HEK293 (cell line): ENCODE measurements at regions not wholly inside any gene's neighbourhood (a gene's known extent, or its start where the extent isn't known, plus 50 kb on each side); places are given as distances from the start of the nearest gene placed in this dataset.

Source experiments
- CTCF ChIA-PET: fragments of 350-600 bp; formaldehyde crosslinking; extraction: SDS; loops from one replicate; lab custom pipeline; 2021; ENCODE audit warnings: antibody characterized with exemption; lab: Yijun Ruan, JAX
- POLR2A ChIA-PET: fragments of 300-600 bp; formaldehyde crosslinking; extraction: SDS; loops from one replicate; lab custom pipeline; 2020; ENCODE audit warnings: antibody characterized with exemption, inconsistent platforms; lab: Yijun Ruan, JAX
- H3K27ac ChIP-seq: fragments of 200-500 bp; sonication (Bioruptor generic); 2 replicates; pipeline ENCODE4 v1.5.1; 2014; ENCODE audit warnings: low read depth, low read length, control low read depth, inconsistent platforms; ENCODE audit errors: extremely low read depth
- H3K36me3 ChIP-seq, 2 experiments: fragments of 200-500 bp in 1 of 2; sonication (Bioruptor generic) in 1 of 2; 1 replicate in 1 of 2; 2 replicates in 1 of 2; pipeline ENCODE4 v1.5.1; 2014 to 2017; ENCODE audit warnings: inconsistent platforms in 2 of 2, low read length in 2 of 2; ENCODE audit not compliant: control insufficient read depth in 2 of 2, insufficient read depth in 1 of 2
- H3K4me1 ChIP-seq: fragments of 200-500 bp; sonication (Bioruptor generic); 2 replicates; pipeline ENCODE4 v1.5.1; 2014; ENCODE audit warnings: mild to moderate bottlenecking, low read length, inconsistent platforms; ENCODE audit not compliant: control insufficient read depth, insufficient read depth
- H3K4me3 ChIP-seq: 2 replicates; pipeline ENCODE4 v1.5.1; 2011; ENCODE audit warnings: low read depth, mild to moderate bottlenecking, control low read depth, low read length, moderate library complexity
- H3K9me3 ChIP-seq: fragments of 200-500 bp; sonication (Bioruptor generic); 2 replicates; pipeline ENCODE4 v1.5.1; 2014; ENCODE audit warnings: low read depth, low read length, inconsistent platforms; ENCODE audit not compliant: control insufficient read depth, insufficient read depth
- BCL11A ChIP-seq: fragments of 450-650 bp; formaldehyde crosslinking; IDR thresholded peaks from 2 replicates; pipeline ENCODE4 v1.5.1; 2016; ENCODE audit warnings: low read depth, missing biosample characterization, missing genetic modification characterization
- EGR2 ChIP-seq: fragments of 450-650 bp; formaldehyde crosslinking; IDR thresholded peaks from 2 replicates; pipeline ENCODE4 v1.5.1; 2016; ENCODE audit warnings: low read depth, missing biosample characterization, missing genetic modification characterization
- KLF7 ChIP-seq: fragments of 450-650 bp; formaldehyde crosslinking; IDR thresholded peaks from 2 replicates; pipeline ENCODE4 v1.5.1; 2016; ENCODE audit warnings: missing biosample characterization, missing genetic modification characterization, borderline replicate concordance
- OSR2 ChIP-seq: fragments of 450-650 bp; formaldehyde crosslinking; IDR thresholded peaks from 2 replicates; pipeline ENCODE4 v1.5.1; 2016; ENCODE audit warnings: missing biosample characterization, missing genetic modification characterization
- OVOL3 ChIP-seq: fragments of 450-650 bp; formaldehyde crosslinking; IDR thresholded peaks from 2 replicates; pipeline ENCODE4 v1.5.1; 2016; ENCODE audit warnings: missing biosample characterization, missing genetic modification characterization
- ZBTB20 ChIP-seq: fragments of 450-650 bp; formaldehyde crosslinking; IDR thresholded peaks from 2 replicates; pipeline ENCODE4 v1.5.1; 2016; ENCODE audit warnings: missing biosample characterization, missing genetic modification characterization
- ZBTB26 ChIP-seq: fragments of 450-650 bp; formaldehyde crosslinking; optimal IDR thresholded peaks from 2 replicates; pipeline ENCODE3; 2016; ENCODE audit warnings: missing biosample characterization, mild to moderate bottlenecking, missing genetic modification characterization
- ZNF112 ChIP-seq: fragments of 450-650 bp; formaldehyde crosslinking; IDR thresholded peaks from 2 replicates; pipeline ENCODE4 v1.5.0; 2017; ENCODE audit warnings: missing biosample characterization, missing genetic modification characterization
- ZNF114 ChIP-seq: fragments of 450-650 bp; formaldehyde crosslinking; IDR thresholded peaks from 2 replicates; pipeline ENCODE4 v1.5.0; 2017; ENCODE audit warnings: missing biosample characterization, missing genetic modification characterization
- ZNF16 ChIP-seq: fragments of 450-650 bp; formaldehyde crosslinking; IDR thresholded peaks from 2 replicates; pipeline ENCODE4 v1.5.1; 2016; ENCODE audit warnings: low read depth, missing biosample characterization, missing genetic modification characterization
- ZNF19 ChIP-seq: fragments of 450-650 bp; formaldehyde crosslinking; IDR thresholded peaks from 2 replicates; pipeline ENCODE4; 2016; ENCODE audit warnings: missing biosample characterization, missing genetic modification characterization, low read depth
- ZNF341 ChIP-seq: fragments of 450-650 bp; formaldehyde crosslinking; IDR thresholded peaks from 2 replicates; pipeline ENCODE4; 2016; ENCODE audit warnings: low read depth, missing biosample characterization, missing genetic modification characterization
- ZNF398 ChIP-seq: fragments of 450-650 bp; formaldehyde crosslinking; IDR thresholded peaks from 2 replicates; pipeline ENCODE4 v1.5.1; 2017; ENCODE audit warnings: missing biosample characterization, missing genetic modification characterization
- ZNF433 ChIP-seq: fragments of 450-650 bp; formaldehyde crosslinking; IDR thresholded peaks from 2 replicates; pipeline ENCODE4 v1.5.1; 2016; ENCODE audit warnings: missing biosample characterization, missing genetic modification characterization, low read depth
- ZSCAN18 ChIP-seq: fragments of 450-650 bp; formaldehyde crosslinking; IDR thresholded peaks from 2 replicates; pipeline ENCODE4 v1.5.1; 2016; ENCODE audit warnings: missing biosample characterization, missing genetic modification characterization
- ZXDB ChIP-seq: fragments of 450-650 bp; formaldehyde crosslinking; IDR thresholded peaks from 2 replicates; pipeline ENCODE4 v1.5.1; 2016; ENCODE audit warnings: missing biosample characterization, missing genetic modification characterization
- TF ChIP-seq, protein P1 (sequence below): fragments of 450-650 bp; formaldehyde crosslinking; IDR thresholded peaks from 2 replicates; pipeline ENCODE4 v1.5.1; 2016; ENCODE audit warnings: missing biosample characterization, missing genetic modification characterization
- TF ChIP-seq, protein P2 (sequence below): fragments of 450-650 bp; formaldehyde crosslinking; IDR thresholded peaks from 2 replicates; pipeline ENCODE4 v1.5.1; 2016; ENCODE audit warnings: missing biosample characterization, missing genetic modification characterization, low read depth

GRCh38 chr17:49901460-49902331 lies 53.8 kb upstream of the TAC4 start (continued):
- TF ChIP-seq ZBTB26 (tag by site-specific recombination): peak; percentile 35
- TF ChIP-seq ZNF19: no peak
- no peak for TF ChIP-seq ZNF433 (tag by site-specific recombination)
- no peak for TF ChIP-seq ZSCAN18 (tag by site-specific recombination)
- 0 out of 2 replicates have a peak, but pooled peaks have one; percentile 15 for TF ChIP-seq ZNF398 (tag by site-specific recombination)
- TF ChIP-seq, protein P1, sequence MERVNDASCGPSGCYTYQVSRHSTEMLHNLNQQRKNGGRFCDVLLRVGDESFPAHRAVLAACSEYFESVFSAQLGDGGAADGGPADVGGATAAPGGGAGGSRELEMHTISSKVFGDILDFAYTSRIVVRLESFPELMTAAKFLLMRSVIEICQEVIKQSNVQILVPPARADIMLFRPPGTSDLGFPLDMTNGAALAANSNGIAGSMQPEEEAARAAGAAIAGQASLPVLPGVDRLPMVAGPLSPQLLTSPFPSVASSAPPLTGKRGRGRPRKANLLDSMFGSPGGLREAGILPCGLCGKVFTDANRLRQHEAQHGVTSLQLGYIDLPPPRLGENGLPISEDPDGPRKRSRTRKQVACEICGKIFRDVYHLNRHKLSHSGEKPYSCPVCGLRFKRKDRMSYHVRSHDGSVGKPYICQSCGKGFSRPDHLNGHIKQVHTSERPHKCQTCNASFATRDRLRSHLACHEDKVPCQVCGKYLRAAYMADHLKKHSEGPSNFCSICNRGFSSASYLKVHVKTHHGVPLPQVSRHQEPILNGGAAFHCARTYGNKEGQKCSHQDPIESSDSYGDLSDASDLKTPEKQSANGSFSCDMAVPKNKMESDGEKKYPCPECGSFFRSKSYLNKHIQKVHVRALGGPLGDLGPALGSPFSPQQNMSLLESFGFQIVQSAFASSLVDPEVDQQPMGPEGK (tag by site-specific recombination): peak; percentile 33; the same call in 1 of the 2 replicates
- peak; percentile 92 for TF ChIP-seq ZBTB20 (tag by site-specific recombination)
- no peak for TF ChIP-seq BCL11A (tag by site-specific recombination)
- TF ChIP-seq ZNF112 (tag by site-specific recombination): no peak
- TF ChIP-seq KLF7 (tag by site-specific recombination): no peak
- TF ChIP-seq, all 188 proteins: peak for 15

GRCh38 chr17:49903523-49903922 lies 55.7 kb upstream of the TAC4 start:
- Histone ChIP-seq H3K27ac (no peak overlapping the region), H3K9me3 (no peaks in the 10 kb centered on the region), H3K4me3 (no peak overlapping the region), H3K36me3 (no peaks in the 10 kb centered on the region), H3K4me1 (peaks cover 6% of the 10 kb centered on the region; the same call in 1 of the 2 replicates)
- ChIA-PET CTCF (interaction anchor here (7.3 kb wide), 1 partner anchor 93 kb away, joined by 58 read pairs; the partner anchor contains the start of gene DLX3), POLR2A (no interaction called here)
- no peak for TF ChIP-seq ZNF114 (tag by site-specific recombination)
- TF ChIP-seq, protein P2, sequence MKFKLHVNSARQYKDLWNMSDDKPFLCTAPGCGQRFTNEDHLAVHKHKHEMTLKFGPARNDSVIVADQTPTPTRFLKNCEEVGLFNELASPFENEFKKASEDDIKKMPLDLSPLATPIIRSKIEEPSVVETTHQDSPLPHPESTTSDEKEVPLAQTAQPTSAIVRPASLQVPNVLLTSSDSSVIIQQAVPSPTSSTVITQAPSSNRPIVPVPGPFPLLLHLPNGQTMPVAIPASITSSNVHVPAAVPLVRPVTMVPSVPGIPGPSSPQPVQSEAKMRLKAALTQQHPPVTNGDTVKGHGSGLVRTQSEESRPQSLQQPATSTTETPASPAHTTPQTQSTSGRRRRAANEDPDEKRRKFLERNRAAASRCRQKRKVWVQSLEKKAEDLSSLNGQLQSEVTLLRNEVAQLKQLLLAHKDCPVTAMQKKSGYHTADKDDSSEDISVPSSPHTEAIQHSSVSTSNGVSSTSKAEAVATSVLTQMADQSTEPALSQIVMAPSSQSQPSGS: no peak
- no peak for TF ChIP-seq ZBTB20 (tag by site-specific recombination)
- TF ChIP-seq ZNF341 (tag by site-specific recombination): no peak
- TF ChIP-seq EGR2 (tag by site-specific recombination): no peak
- no peak for TF ChIP-seq ZNF16 (tag by site-specific recombination)
- TF ChIP-seq OVOL3 (tag by site-specific recombination): no peak
- no peak for TF ChIP-seq OSR2 (tag by site-specific recombination)
- TF ChIP-seq ZXDB: no peak
